LHCN-M2 (cell line): ENCODE measurements at regions not wholly inside any gene's neighbourhood (a gene's known extent, or its start where the extent isn't known, plus 50 kb on each side); places are given as distances from the start of the nearest gene placed in this dataset.

Source experiments
- DNase-seq: peaks from one replicate; pipeline ENCODE4 v3.0.0-alpha.2; 2012; ENCODE audit warnings: low read depth

- no peak for DNase-seq
Measured at GRCh38 chr10:78272329-78272728, 238.7 kb downstream of the RPS24 start.

DNA sequence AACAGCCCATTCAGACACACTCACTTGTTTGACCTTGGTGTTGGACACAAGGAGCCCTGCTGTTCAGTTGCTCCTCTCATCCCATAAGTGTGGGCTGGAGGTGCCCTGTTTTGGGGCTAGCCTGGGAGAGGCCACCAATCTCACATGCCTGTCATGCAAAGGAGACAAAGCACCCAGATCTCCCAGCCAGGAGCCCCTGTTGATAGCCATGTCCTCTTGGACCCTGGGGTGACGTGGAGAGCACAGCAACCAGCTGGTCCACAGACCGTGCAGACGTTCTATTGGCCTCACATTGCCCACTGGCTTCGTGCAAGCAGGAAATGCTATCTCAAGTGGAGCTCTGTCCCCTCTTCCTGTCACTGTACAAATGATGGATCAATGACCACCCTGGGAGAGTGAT lies 240.8 kb downstream of the RPS24 start:
- no peak for DNase-seq

- DNase-seq: no peak
Measured at GRCh38 chr10:78276139-78276538, 242.5 kb downstream of the RPS24 start.

- DNase-seq: no peak
Measured at GRCh38 chr10:78277314-78278057, 243.8 kb downstream of the RPS24 start.

- DNase-seq: peak; percentile 66
Measured at GRCh38 chr10:78278058-78278404, 244.4 kb downstream of the RPS24 start.

DNA sequence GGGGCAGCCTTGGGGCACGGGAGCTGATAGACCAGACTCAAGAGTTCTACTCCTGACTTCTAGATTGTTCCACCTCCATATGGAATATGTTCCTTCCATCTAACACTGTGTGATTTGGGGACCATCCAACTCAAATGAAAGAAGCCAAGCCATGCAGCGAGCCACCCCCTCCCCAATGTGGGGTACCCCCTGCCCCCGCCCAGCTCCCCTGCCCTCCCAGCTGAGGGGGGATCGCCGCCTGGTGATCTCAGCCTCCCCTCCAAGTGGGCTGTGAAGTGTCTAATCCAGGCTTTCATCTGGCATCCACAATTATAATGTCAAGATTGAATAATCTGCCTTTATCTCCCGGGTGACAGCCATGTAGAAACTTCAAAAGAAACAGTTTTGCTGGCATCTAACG lies 246.1 kb downstream of the RPS24 start:
- DNase-seq: no peak

DNA sequence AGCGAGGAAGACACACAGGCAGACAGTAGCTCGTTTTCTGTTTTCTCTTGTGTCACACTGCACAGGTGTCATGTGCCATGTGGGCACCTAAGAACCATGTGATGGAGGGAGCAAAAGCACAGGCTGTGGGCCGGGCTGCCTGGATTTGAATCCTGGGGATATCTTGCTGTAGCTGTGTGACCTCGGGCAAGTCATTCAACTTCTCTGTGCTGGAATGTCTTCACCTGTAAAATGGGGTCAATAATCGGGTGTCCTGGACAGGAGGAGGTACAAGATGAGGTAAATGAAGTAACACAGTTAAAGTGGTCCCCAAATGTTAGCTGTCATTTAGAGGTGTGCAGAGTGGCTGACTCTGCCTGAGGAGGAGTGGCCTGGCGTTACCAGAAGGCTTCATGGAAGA lies 246.9 kb downstream of the RPS24 start:
- no peak for DNase-seq

DNA sequence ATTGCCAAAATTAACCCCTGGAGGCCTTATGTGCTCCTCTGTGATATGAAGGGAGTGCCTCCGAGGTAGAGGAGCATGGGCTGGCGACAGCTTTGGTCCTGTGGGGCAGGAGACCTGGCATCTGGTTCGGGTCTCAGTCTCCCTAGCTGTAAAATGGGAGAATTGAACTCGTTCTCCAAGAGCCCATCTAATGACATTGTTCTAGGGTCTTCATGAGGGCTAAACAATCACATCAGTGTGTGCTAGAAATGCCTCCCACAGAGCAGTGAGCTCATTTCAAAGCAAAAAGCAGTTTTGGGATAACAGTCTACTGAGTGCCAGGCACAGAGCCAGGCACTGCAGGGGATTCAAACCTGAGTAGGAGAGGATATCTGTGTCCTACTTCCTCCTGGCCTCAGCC lies 248.0 kb downstream of the RPS24 start:
- DNase-seq: no peak

- no peak for DNase-seq
Measured at GRCh38 chr10:78283069-78283682, 249.5 kb downstream of the RPS24 start.

DNA sequence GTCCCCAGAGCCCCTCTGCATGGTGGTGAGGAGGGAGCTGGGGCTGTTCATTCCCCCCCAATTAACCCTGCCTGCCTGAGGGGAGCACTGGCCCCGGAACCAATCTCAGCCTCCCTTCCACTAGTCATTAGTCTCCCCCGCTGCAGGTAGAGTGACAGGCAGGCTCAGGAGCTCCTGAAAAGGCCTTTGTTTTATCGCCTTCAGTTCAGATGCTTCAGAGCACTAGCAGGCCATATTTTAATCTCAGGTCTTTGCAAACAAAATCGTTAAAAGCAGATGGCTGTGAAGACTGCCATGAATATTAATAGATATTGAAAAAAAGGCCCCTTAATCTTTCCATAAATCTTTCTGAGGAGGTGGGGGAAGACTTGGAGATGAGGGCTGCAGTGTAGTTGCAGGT lies 250.7 kb downstream of the RPS24 start:
- DNase-seq: no peak

DNA sequence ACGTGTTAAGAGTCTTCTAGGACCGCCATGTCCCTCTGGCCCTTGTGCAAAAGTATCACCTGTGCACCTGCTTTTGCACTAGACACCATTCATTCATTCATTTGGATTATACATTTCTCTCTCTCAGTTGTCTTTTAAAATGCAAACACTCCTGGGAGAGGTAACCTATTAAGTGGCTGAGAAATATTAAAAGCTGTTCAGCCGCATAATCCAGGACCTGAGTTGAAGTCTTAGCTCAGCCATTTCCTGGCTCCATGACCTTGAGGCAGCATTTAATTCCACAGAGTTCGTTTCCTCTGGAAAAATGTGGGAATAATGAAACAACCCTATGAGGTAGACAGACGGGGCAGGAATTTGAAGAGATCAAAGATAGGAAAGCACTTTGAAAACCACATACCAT lies 251.6 kb downstream of the RPS24 start:
- DNase-seq: no peak

- no peak for DNase-seq
Measured at GRCh38 chr10:78286186-78286585, 252.5 kb downstream of the RPS24 start.

DNA sequence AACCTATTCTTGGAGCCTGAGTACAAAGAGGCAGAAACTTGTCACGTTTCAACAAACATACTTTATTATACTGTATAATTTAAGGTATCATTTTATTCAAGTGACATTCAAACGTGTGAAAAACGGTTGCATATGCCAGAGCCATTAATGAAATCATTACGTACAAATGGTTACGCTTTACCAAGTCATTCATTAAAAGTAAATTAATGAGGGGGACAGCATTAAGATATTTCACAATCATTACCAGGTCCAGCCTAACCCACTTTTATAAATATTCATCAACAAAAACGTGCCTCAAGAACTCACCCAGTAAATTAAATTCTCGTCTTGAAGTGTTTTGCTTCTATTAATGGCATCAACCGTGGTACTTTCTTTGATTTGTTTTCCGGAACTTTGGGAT lies 253.0 kb downstream of the RPS24 start:
- DNase-seq: no peak

- no peak for DNase-seq
Measured at GRCh38 chr10:78287618-78288017, 254.0 kb downstream of the RPS24 start.

DNA sequence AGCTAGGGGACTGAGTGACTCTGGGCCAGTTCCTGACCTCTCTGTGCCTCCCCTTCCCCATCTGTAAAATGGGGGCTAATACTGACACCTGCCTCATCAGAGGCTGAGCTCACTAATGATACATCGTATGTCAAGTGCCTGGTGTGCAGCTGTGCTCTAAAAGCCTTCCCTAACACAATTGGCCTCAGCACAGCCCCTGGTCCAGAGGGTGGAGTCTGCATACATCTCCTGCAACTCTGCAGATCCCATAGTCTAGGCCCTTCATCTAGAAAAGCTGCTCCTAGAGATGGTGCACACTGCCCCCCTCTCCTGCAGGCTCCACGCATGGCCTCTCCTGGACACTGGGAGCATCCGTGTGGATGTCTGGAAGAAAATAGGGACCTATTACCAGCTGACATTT lies 255.0 kb downstream of the RPS24 start:
- no peak for DNase-seq

GRCh38 chr10:78290131-78290750 lies 256.6 kb downstream of the RPS24 start:
- DNase-seq: no peak

DNA sequence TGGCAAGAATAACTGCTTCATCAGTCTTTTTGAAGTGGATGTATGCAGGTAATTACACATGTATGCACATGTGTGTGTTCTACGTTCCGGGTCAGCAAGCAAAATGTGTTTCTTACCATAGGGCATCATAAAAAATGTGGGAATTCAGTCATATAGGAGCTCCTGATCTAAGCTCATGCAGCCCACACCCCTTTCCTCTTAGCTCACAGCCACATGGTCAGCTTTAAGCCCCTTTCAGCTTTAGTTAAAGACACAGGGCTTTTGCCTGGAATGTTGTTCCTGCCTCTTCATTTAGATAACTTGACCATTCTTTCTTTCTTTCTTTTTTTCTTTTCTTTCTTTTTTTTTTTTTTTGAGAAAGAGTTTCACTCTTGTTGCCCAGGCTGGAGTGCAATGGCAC lies 258.1 kb downstream of the RPS24 start:
- DNase-seq: no peak

- no peak for DNase-seq
Measured at GRCh38 chr10:78292250-78292981, 258.8 kb downstream of the RPS24 start.

DNA sequence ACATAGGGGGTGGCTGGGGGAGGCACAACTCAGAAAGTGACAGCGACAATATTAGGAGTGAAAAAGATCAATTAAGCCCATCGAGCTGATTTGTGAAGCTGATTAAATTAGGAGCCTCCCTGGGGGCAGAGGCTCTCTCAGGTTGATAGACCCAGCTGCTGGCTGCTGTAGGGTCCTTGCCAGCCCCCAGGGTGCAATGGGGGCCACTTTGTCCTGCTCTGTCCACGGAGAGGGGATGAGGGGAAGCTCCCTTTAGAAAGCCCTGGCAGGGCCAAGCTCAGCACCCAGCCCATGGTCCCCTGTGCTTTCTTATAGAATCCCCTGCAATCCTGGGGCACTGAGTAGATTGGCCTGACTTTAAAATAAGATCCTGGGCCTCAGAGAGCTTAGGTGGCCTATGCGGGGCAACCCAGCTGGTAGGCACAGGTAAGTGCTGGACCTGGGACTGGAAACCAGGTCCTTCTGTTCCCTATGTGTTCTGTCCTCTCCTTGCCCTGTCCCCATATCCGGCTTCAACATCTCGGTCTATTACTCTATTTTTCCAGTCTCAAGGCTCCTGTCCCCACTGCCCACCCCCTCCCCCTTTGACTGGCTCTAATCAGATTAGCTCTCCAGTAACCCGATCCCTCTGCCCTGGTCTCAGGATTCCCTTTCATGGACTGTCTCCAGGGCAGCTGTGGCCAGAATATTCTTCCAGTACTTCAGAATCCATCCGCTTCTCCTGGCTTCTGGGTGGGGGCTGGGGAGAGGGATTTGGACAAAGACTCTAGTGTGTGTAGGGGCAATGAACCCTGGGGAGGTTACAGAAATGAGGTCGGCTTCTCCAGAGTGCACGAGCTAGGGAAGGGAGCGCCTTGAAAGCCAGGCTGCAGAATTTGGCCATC lies 259.6 kb downstream of the RPS24 start:
- peak; percentile 33 for DNase-seq

- DNase-seq: no peak
Measured at GRCh38 chr10:78295242-78295641, 261.6 kb downstream of the RPS24 start.

GRCh38 chr10:78296785-78297184 lies 263.1 kb downstream of the RPS24 start:
- DNase-seq: no peak

DNA sequence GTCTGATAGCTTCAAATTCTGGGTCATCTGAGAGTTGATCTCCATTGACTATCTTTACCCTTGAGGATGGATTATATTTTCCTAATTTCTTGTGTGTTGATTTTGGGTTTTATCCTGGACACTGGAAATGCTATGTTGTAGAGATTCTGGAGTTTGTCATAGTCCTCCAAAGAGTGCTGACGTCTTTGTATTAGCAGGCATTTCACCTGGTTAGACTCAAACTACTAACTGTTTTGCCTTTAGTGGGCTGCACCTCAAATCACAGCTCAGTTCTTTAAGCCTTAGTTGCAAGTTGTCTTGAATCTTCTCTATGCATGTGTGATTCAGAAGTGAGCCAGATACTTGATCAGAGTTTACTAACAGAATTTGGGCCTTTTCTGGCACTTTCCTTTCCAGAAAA lies 264.3 kb downstream of the RPS24 start:
- DNase-seq: no peak
